H9 (cell line): ENCODE measurements at regions not wholly inside any gene's neighbourhood (a gene's known extent, or its start where the extent isn't known, plus 50 kb on each side); places are given as distances from the start of the nearest gene placed in this dataset.

Experiments used
- DNase-seq: peaks from one replicate; pipeline ENCODE4 v3.0.0-alpha.2; 2017
- H2AFZ ChIP-seq: one replicate; pipeline ENCODE4 v1.6.1; 2013; ENCODE audit warnings: mild to moderate bottlenecking, low read length, control low read depth, moderate library complexity
- H2AK5ac ChIP-seq: 2 replicates; pipeline ENCODE4 v1.6.1; 2013; ENCODE audit warnings: low read length, control low read depth, mixed read lengths; ENCODE audit not compliant: insufficient read length
- H2BK120ac ChIP-seq: one replicate; pipeline ENCODE4 v1.6.1; 2013; ENCODE audit warnings: low read depth, mild to moderate bottlenecking, low read length, control low read depth, inconsistent platforms; ENCODE audit not compliant: poor library complexity, severe bottlenecking
- H2BK12ac ChIP-seq: 2 replicates; pipeline ENCODE4 v1.6.1; 2013; ENCODE audit warnings: low read length, control low read depth, mixed read lengths, low read depth; ENCODE audit not compliant: insufficient read length
- H2BK15ac ChIP-seq: 2 replicates; pipeline ENCODE4 v1.6.1; 2013; ENCODE audit warnings: low read depth, low read length, control low read depth
- H2BK20ac ChIP-seq: one replicate; pipeline ENCODE4 v1.6.1; 2013; ENCODE audit warnings: low read depth, mild to moderate bottlenecking, low read length, control low read depth, inconsistent platforms; ENCODE audit not compliant: poor library complexity, severe bottlenecking
- H2BK5ac ChIP-seq: 2 replicates; pipeline ENCODE4 v1.6.1; 2013; ENCODE audit warnings: low read length, control low read depth, mixed read lengths; ENCODE audit not compliant: insufficient read length
- H3K14ac ChIP-seq: 2 replicates; pipeline ENCODE4 v1.6.1; 2013; ENCODE audit warnings: low read length, control low read depth; ENCODE audit not compliant: insufficient read depth
- H3K18ac ChIP-seq: 2 replicates; pipeline ENCODE4 v1.6.1; 2013; ENCODE audit warnings: low read depth, mild to moderate bottlenecking, mixed read lengths, low read length, control low read depth; ENCODE audit not compliant: insufficient read length
- H3K23ac ChIP-seq: 2 replicates; pipeline ENCODE4 v1.6.1; 2013; ENCODE audit warnings: low read length, control low read depth, mixed read lengths, low read depth; ENCODE audit not compliant: insufficient read length
- H3K23me2 ChIP-seq: 2 replicates; pipeline ENCODE4 v1.6.1; 2013; ENCODE audit warnings: low read depth, mild to moderate bottlenecking, mixed read lengths, low read length, control low read depth; ENCODE audit not compliant: insufficient read length, poor library complexity, severe bottlenecking
- H3K27ac ChIP-seq: 2 replicates; pipeline ENCODE4 v1.5.1; 2013; ENCODE audit warnings: low read length, control low read depth, mixed read lengths, low read depth; ENCODE audit not compliant: insufficient read length
- H3K27me3 ChIP-seq: 2 replicates; pipeline ENCODE4 v1.6.1; 2013; ENCODE audit warnings: low read length, control low read depth, inconsistent platforms; ENCODE audit not compliant: insufficient read depth
- H3K4ac ChIP-seq: 2 replicates; pipeline ENCODE4 v1.6.1; 2013; ENCODE audit warnings: low read depth, mild to moderate bottlenecking, control low read depth, inconsistent platforms, low read length, moderate library complexity
- H3K4me1 ChIP-seq: 2 replicates; pipeline ENCODE4 v1.6.1; 2013; ENCODE audit warnings: low read length, control low read depth, inconsistent platforms; ENCODE audit not compliant: insufficient read depth
- H3K4me2 ChIP-seq: 2 replicates; pipeline ENCODE4 v1.6.1; 2013; ENCODE audit warnings: low read length, control low read depth, mixed read lengths; ENCODE audit not compliant: insufficient read length, insufficient read depth
- H3K56ac ChIP-seq: 2 replicates; pipeline ENCODE4 v1.6.1; 2013; ENCODE audit warnings: low read depth, mild to moderate bottlenecking, mixed read lengths, low read length, control low read depth; ENCODE audit not compliant: insufficient read length
- H3K79me1 ChIP-seq: 2 replicates; pipeline ENCODE4 v1.6.1; 2013; ENCODE audit warnings: low read depth, mild to moderate bottlenecking, moderate library complexity, low read length, control low read depth, inconsistent platforms; ENCODE audit not compliant: insufficient read depth, poor library complexity, severe bottlenecking
- H3K79me2 ChIP-seq: 2 replicates; pipeline ENCODE4 v1.6.1; 2013; ENCODE audit warnings: low read length, control low read depth, inconsistent platforms; ENCODE audit not compliant: insufficient read depth
- H3K9ac ChIP-seq: 2 replicates; pipeline ENCODE4 v1.6.1; 2013; ENCODE audit warnings: low read length, control low read depth, mixed read lengths; ENCODE audit not compliant: insufficient read length; ENCODE audit errors: extremely low read depth
- H3K9me3 ChIP-seq: one replicate; pipeline ENCODE4 v1.6.1; 2013; ENCODE audit warnings: low read depth, low read length, inconsistent platforms; ENCODE audit not compliant: control insufficient read depth
- H3T11ph ChIP-seq: one replicate; pipeline ENCODE4 v1.6.1; 2013; ENCODE audit warnings: mild to moderate bottlenecking, low read length, control low read depth, inconsistent platforms
- H4K20me1 ChIP-seq: one replicate; pipeline ENCODE4 v1.6.1; 2013; ENCODE audit not compliant: control insufficient read depth, insufficient read length, insufficient read depth
- H4K5ac ChIP-seq: 2 replicates; pipeline ENCODE4 v1.6.1; 2013; ENCODE audit warnings: low read depth, mild to moderate bottlenecking, mixed read lengths, low read length, control low read depth; ENCODE audit not compliant: insufficient read length
- H4K8ac ChIP-seq: replicated peaks from 2 replicates; pipeline ENCODE4 v1.6.1; 2013; ENCODE audit warnings: low read length, control low read depth, mixed read lengths, low read depth; ENCODE audit not compliant: insufficient read length
- H4K91ac ChIP-seq: 2 replicates; pipeline ENCODE4 v1.6.1; 2013; ENCODE audit warnings: low read depth, mild to moderate bottlenecking, moderate library complexity, mixed read lengths, low read length, control low read depth; ENCODE audit not compliant: insufficient read length
- H3K27ac Mint-ChIP-seq, 3 experiments: 2 replicates in 2 of 3; 3 replicates in 1 of 3; pipeline ENCODE4 v1.8.0; 2020 to 2021; ENCODE audit warnings: mixed read lengths in 3 of 3, mild to moderate bottlenecking in 1 of 3, moderate library complexity in 1 of 3
- H3K27me3 Mint-ChIP-seq: 2 replicates; pipeline ENCODE4 v1.8.0; 2021; ENCODE audit warnings: low read depth, mild to moderate bottlenecking, moderate library complexity, mixed read lengths
- H3K36me3 Mint-ChIP-seq, 3 experiments: 2 replicates in 2 of 3; 3 replicates in 1 of 3; pipeline ENCODE4 v1.8.0; 2020 to 2021; ENCODE audit warnings: low read depth in 3 of 3, mixed read lengths in 3 of 3; ENCODE audit not compliant: insufficient read depth in 1 of 3
- H3K4me1 Mint-ChIP-seq, 2 experiments: 2 replicates each; pipeline ENCODE4 v1.8.0; 2020; ENCODE audit warnings: mixed read lengths in 2 of 2
- H3K4me3 Mint-ChIP-seq, 2 experiments: 2 replicates in 1 of 2; 3 replicates in 1 of 2; pipeline ENCODE4 v1.8.0; 2020 to 2021; ENCODE audit warnings: mild to moderate bottlenecking in 2 of 2, mixed read lengths in 2 of 2, moderate library complexity in 1 of 2
- H3K9me3 Mint-ChIP-seq, 2 experiments: 2 replicates in 1 of 2; 3 replicates in 1 of 2; pipeline ENCODE4 v1.8.0; 2020; ENCODE audit warnings: mild to moderate bottlenecking in 2 of 2, mixed read lengths in 2 of 2, moderate library complexity in 1 of 2
- WGBS: extraction: QIAGEN DNeasy Blood & Tissue Kit; methylation state at CpG from one replicate; pipeline ENCODE4 v1.1.7; 2013; ENCODE audit warnings: missing lambda C conversion rate, low lambda C conversion rate, mixed read lengths; ENCODE audit not compliant: insufficient read length; ENCODE audit errors: extremely low coverage; 5-methylcytosine and 5-hydroxymethylcytosine counted together
- TF ChIP-seq, protein P1 (sequence below): fragments of 200-600 bp; sonication (generic); conservative IDR thresholded peaks from 3 replicates; pipeline ENCODE4 v1.8.0; 2021; ENCODE audit warnings: antibody characterized with exemption, mild to moderate bottlenecking

DNA sequence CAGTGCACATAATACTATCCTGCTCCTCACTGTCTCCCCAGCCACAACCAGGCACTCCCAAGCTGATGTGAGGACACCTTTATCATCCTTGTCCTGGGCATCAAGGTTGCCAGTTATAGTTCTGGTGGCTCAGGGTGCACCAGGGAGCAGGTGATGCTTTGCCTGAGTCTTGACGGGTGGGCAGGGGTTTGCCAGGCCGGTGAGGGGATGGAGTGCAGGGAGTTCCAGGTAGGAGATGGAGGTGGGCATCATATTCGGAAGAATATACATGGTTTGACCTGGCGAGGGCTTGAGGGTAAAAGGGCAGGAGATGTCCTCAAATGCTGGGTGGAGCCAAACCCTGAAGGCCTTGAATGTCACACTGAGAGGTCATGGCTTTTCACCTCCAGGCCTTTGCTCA, 115.8 kb upstream of the CRHR1 start:
- Histone ChIP-seq H3K79me1 (no peaks in the 10 kb centered on the region), H3K4me1 (no peaks in the 10 kb centered on the region), H4K91ac (no peak overlapping the region), H4K20me1 (no peaks in the 10 kb centered on the region), H3K18ac (no peak overlapping the region), H3K14ac (no peak overlapping the region), H3K23me2 (no peaks in the 10 kb centered on the region), H3K56ac (no peak overlapping the region), H3K9me3 (no peaks in the 10 kb centered on the region), H2BK15ac (no peak overlapping the region), H4K5ac (no peak overlapping the region), H2AK5ac (no peak overlapping the region), H3K9ac (no peak overlapping the region), H2BK5ac (no peak overlapping the region), H2BK20ac (no peak overlapping the region), H3K23ac (no peak overlapping the region), H3K4ac (no peak overlapping the region), H4K8ac (no peak overlapping the region), H3K27me3 (no peaks in the 10 kb centered on the region), H2BK120ac (no peak overlapping the region), H3K79me2 (no peaks in the 10 kb centered on the region), H2AFZ (no peak overlapping the region), H3K27ac (no peak overlapping the region), H3K4me2 (no peak overlapping the region), H3T11ph (no peak overlapping the region), H2BK12ac (no peak overlapping the region)
- Mint-ChIP-seq H3K27ac (no peak overlapping the region), H3K9me3 (no peaks in the 10 kb centered on the region), H3K4me3 (no peak overlapping the region), H3K36me3 (no peaks in the 10 kb centered on the region), H3K4me1 (peaks cover 0 to 8% of the 10 kb centered on the region in 2 experiments; a peak in 1 of 4 replicates), H3K27me3 (peaks cover 38% of the 10 kb centered on the region)
- no CpG with 5 or more reads among the region's 4 CpGs for WGBS
- no peak for DNase-seq
- TF ChIP-seq, protein P1, sequence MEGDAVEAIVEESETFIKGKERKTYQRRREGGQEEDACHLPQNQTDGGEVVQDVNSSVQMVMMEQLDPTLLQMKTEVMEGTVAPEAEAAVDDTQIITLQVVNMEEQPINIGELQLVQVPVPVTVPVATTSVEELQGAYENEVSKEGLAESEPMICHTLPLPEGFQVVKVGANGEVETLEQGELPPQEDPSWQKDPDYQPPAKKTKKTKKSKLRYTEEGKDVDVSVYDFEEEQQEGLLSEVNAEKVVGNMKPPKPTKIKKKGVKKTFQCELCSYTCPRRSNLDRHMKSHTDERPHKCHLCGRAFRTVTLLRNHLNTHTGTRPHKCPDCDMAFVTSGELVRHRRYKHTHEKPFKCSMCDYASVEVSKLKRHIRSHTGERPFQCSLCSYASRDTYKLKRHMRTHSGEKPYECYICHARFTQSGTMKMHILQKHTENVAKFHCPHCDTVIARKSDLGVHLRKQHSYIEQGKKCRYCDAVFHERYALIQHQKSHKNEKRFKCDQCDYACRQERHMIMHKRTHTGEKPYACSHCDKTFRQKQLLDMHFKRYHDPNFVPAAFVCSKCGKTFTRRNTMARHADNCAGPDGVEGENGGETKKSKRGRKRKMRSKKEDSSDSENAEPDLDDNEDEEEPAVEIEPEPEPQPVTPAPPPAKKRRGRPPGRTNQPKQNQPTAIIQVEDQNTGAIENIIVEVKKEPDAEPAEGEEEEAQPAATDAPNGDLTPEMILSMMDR = no peak
